Skeletal muscle tissue (tissue), 3 donors: ENCODE measurements at regions not wholly inside any gene's neighbourhood (a gene's known extent, or its start where the extent isn't known, plus 50 kb on each side); places are given as distances from the start of the nearest gene placed in this dataset.

Experiments
- H3K27ac ChIP-seq: one replicate; pipeline ENCODE4 v1.7.0; 2013; ENCODE audit warnings: mild to moderate bottlenecking, low read depth, low read length, inconsistent platforms
- H3K27me3 ChIP-seq, 3 donors: one replicate each; pipeline ENCODE4 v1.7.0; 2013; ENCODE audit warnings: low read length in 3 of 3; ENCODE audit not compliant: control insufficient read depth in 3 of 3, insufficient read depth in 3 of 3
- H3K36me3 ChIP-seq, 3 donors: one replicate each; pipeline ENCODE4 v1.7.0; 2013; ENCODE audit warnings: low read length in 3 of 3; ENCODE audit not compliant: control insufficient read depth in 3 of 3, insufficient read depth in 3 of 3
- H3K4me1 ChIP-seq, 3 donors: one replicate each; pipeline ENCODE4 v1.7.0; 2013; ENCODE audit warnings: low read length in 3 of 3, mild to moderate bottlenecking in 3 of 3; ENCODE audit not compliant: control insufficient read depth in 3 of 3, insufficient read depth in 3 of 3
- H3K4me3 ChIP-seq, 3 donors: one replicate each; pipeline ENCODE4 v1.7.0; 2013; ENCODE audit warnings: low read length in 3 of 3
- H3K9ac ChIP-seq, 3 donors: one replicate each; pipeline ENCODE4 v1.7.0; 2013; ENCODE audit warnings: low read length in 3 of 3, mild to moderate bottlenecking in 3 of 3, moderate library complexity in 2 of 3, low read depth in 1 of 3
- H3K9me3 ChIP-seq, 3 donors: one replicate each; pipeline ENCODE4 v1.7.0; 2013; ENCODE audit warnings: low read length in 3 of 3; ENCODE audit not compliant: control insufficient read depth in 3 of 3
- donor health status: Osteomylitis.

GRCh38 chr15:69529141-69529540 lies 76.5 kb downstream of the RPLP1 start:
- Histone ChIP-seq H3K9ac (no peak overlapping the region), H3K4me1 (peaks cover 0 to 5% (median 1%) of the 10 kb centered on the region in 3 donors), H3K27me3 (no peaks in the 10 kb centered on the region), H3K4me3 (no peak overlapping the region), H3K27ac (no peak overlapping the region), H3K9me3 (no peaks in the 10 kb centered on the region), H3K36me3 (no peaks in the 10 kb centered on the region)

- Histone ChIP-seq H3K36me3 (no peaks in the 10 kb centered on the region), H3K27ac (no peak overlapping the region), H3K27me3 (no peaks in the 10 kb centered on the region), H3K4me1 (peaks cover 0 to 5% (median 0%) of the 10 kb centered on the region in 3 donors), H3K4me3 (no peak overlapping the region), H3K9me3 (no peaks in the 10 kb centered on the region), H3K9ac (no peak overlapping the region)
Measured at GRCh38 chr15:69529961-69530633, 77.5 kb downstream of the RPLP1 start.

- Histone ChIP-seq H3K27ac (no peak overlapping the region), H3K9ac (no peak overlapping the region), H3K9me3 (no peaks in the 10 kb centered on the region), H3K27me3 (no peaks in the 10 kb centered on the region), H3K4me3 (no peak overlapping the region), H3K4me1 (peaks cover 0 to 5% (median 0%) of the 10 kb centered on the region in 3 donors), H3K36me3 (no peaks in the 10 kb centered on the region)
Measured at GRCh38 chr15:69530991-69531664, 78.5 kb downstream of the RPLP1 start.

GRCh38 chr15:69531665-69532027 lies 79.0 kb downstream of the RPLP1 start:
- no peak overlapping the region for H3K9ac ChIP-seq
- H3K4me1 ChIP-seq, result peaks cover 0 to 2% (median 0%) of the 10 kb centered on the region in 3 donors
- H3K36me3 ChIP-seq, result no peaks in the 10 kb centered on the region
- H3K27me3 ChIP-seq, result no peaks in the 10 kb centered on the region
- no peak overlapping the region for H3K27ac ChIP-seq
- H3K9me3 ChIP-seq, result no peaks in the 10 kb centered on the region
- no peak overlapping the region for H3K4me3 ChIP-seq

GRCh38 chr15:69532066-69532465 lies 79.4 kb downstream of the RPLP1 start:
- no peak overlapping the region for H3K4me3 ChIP-seq
- H3K27ac ChIP-seq, result no peak overlapping the region
- H3K9ac ChIP-seq, result no peak overlapping the region
- H3K4me1 ChIP-seq, result peaks cover 0 to 2% (median 0%) of the 10 kb centered on the region in 3 donors
- no peaks in the 10 kb centered on the region for H3K27me3 ChIP-seq
- H3K9me3 ChIP-seq, result no peaks in the 10 kb centered on the region
- H3K36me3 ChIP-seq, result no peaks in the 10 kb centered on the region

DNA sequence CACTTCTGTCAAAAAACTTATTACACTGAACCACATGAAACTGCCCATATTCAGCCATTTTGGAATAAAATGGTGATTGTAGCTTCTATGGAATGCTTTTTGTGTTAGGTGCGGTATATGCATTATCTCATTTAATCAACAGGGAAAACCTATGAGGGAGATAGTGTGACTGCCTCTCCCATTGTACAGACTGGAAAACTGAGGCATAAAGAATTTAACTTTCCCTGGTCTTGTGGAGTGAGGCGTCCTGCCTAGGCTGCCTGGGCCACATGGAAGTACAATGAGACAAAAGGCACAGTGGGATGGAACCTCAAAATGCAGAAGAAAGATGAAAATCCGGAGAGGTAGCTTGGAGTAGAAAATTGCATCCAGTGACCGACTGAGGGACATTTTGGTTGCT lies 80.2 kb downstream of the RPLP1 start:
- peaks cover 0 to 2% (median 0%) of the 10 kb centered on the region in 3 donors for H3K4me1 ChIP-seq
- no peak overlapping the region for H3K4me3 ChIP-seq
- H3K9ac ChIP-seq, result no peak overlapping the region

GRCh38 chr15:69533522-69533921 lies 80.9 kb downstream of the RPLP1 start:
- Histone ChIP-seq H3K27ac (no peak overlapping the region), H3K9ac (no peak overlapping the region), H3K4me3 (no peak overlapping the region), H3K27me3 (no peaks in the 10 kb centered on the region), H3K36me3 (no peaks in the 10 kb centered on the region), H3K4me1 (peaks cover 0 to 2% (median 0%) of the 10 kb centered on the region in 3 donors), H3K9me3 (no peaks in the 10 kb centered on the region)

More for the DNA sequence above, 80.2 kb downstream of the RPLP1 start:
- H3K36me3 ChIP-seq, result no peaks in the 10 kb centered on the region
- no peaks in the 10 kb centered on the region for H3K27me3 ChIP-seq
- H3K9me3 ChIP-seq, result no peaks in the 10 kb centered on the region
- H3K27ac ChIP-seq, result no peak overlapping the region

- Histone ChIP-seq H3K27ac (no peak overlapping the region), H3K36me3 (no peaks in the 10 kb centered on the region), H3K4me1 (peaks cover 2 to 5% (median 2%) of the 10 kb centered on the region in 3 donors), H3K9me3 (no peaks in the 10 kb centered on the region), H3K4me3 (no peak overlapping the region), H3K27me3 (no peaks in the 10 kb centered on the region), H3K9ac (no peak overlapping the region)
Measured at GRCh38 chr15:69535101-69535638, 82.6 kb downstream of the RPLP1 start.

DNA sequence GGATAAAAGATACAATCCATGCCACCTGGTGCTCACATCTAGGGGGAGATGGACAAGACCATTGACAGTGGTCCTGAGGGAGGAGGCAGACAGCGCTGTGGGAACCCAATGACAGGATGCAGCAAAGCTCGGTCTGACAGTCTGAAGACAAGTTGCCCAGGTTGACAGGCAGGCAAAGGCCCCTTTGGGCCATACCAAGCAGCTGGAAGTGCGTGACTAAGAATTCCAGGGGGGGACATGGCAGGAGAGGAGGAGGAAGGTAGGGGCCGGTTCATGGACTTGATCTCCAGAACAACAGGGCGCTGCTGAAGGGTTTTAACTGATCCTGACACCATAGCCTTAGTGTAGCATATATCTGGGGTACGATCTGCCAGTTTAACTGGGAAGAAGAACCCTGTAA lies 83.4 kb downstream of the RPLP1 start:
- no peaks in the 10 kb centered on the region for H3K9me3 ChIP-seq
- H3K4me3 ChIP-seq, result no peak overlapping the region
- H3K27me3 ChIP-seq, result no peaks in the 10 kb centered on the region
- H3K9ac ChIP-seq, result no peak overlapping the region
- peaks cover 9 to 12% (median 10%) of the 10 kb centered on the region in 3 donors for H3K4me1 ChIP-seq
- no peaks in the 10 kb centered on the region for H3K36me3 ChIP-seq
- H3K27ac ChIP-seq, result no peak overlapping the region
